ENCODE measurements at regions not wholly inside any gene's neighbourhood (a gene's known extent, or its start where the extent isn't known, plus 50 kb on each side); places are given as distances from the start of the nearest gene placed in this dataset.

DNA sequence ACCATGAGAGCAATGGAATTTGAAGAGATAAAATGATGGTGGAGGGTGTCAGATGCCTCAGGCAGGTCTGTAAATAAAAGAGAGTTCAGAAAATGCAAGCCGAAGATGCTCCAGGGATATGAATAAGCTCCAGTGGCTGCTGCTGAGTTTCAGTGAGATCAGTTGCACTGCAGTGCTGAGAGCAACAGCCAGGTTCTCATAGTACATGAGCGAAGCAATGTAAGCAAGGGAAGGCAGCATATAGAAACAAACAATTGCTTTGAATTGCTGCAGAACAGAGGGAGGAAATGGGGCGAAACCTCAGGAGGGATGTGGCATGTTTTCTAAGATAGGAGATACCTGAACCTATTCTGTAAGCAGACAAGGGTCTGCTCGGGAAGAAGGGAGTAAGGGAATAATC is 369.5 kb downstream of the AASDHPPT start:
- no peak overlapping the region for H3K27ac ChIP-seq
- TF ChIP-seq, protein P1, sequence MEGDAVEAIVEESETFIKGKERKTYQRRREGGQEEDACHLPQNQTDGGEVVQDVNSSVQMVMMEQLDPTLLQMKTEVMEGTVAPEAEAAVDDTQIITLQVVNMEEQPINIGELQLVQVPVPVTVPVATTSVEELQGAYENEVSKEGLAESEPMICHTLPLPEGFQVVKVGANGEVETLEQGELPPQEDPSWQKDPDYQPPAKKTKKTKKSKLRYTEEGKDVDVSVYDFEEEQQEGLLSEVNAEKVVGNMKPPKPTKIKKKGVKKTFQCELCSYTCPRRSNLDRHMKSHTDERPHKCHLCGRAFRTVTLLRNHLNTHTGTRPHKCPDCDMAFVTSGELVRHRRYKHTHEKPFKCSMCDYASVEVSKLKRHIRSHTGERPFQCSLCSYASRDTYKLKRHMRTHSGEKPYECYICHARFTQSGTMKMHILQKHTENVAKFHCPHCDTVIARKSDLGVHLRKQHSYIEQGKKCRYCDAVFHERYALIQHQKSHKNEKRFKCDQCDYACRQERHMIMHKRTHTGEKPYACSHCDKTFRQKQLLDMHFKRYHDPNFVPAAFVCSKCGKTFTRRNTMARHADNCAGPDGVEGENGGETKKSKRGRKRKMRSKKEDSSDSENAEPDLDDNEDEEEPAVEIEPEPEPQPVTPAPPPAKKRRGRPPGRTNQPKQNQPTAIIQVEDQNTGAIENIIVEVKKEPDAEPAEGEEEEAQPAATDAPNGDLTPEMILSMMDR (IDR thresholded peaks at IDR 0.05) = no peak
- no peak for TF ChIP-seq ZFX (IDR thresholded peaks at IDR 0.05; ENCODE audit: borderline replicate concordance)

DNA sequence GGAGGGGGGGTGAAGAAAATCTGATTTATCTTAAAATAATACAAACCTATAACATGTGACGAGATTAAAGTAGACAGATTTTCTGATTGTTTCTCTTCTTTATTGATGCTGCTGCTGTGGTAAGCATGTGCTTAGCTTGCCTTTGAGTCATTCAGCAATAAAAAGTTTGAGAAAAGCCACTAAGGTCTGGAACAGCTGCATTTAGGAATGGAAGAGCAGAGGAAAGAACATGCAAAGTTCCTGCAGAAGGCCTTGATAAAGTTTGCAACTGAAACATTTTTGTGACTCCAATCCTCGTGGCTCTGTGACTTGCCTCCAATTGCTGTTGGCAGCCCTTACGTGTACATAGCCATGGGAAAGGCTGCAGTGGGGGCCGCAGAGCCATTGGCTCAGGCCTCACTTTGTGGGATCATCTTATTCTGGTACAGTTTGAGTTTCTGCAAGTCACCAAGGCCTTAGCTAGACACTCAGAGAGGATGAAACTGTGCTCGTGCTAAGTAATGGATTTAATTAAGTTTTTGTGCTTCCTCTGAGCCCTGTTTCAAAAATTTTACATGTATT is 370.2 kb downstream of the AASDHPPT start:
- H3K27ac ChIP-seq = no peak overlapping the region
- TF ChIP-seq ZFX (IDR thresholded peaks at IDR 0.05; ENCODE audit: borderline replicate concordance) = no peak
- TF ChIP-seq, protein P1 (IDR thresholded peaks at IDR 0.05) = no peak

DNA sequence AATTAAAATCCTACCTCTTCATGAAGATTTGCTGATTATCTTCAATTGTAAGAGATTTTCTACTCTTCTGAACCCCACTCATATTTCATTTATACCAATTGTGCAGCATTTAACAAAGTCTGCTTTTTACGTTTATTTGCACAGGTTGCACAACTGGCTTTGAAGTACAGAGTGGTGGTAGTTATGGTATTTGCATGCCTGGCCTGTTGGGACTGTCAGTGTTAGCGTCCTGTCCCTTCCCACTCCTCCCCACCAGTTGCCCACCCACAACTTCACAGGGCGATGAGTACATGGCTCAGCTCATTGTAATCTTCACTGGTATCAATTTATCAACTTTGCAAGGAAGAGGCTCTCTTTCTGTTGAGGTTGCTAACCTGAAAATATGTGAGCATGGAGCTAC is 372.3 kb downstream of the AASDHPPT start:
- TF ChIP-seq, protein P1 (IDR thresholded peaks at IDR 0.05) = no peak
- no peak for TF ChIP-seq ZFX (IDR thresholded peaks at IDR 0.05; ENCODE audit: borderline replicate concordance)
- no peak overlapping the region for H3K27ac ChIP-seq

GRCh38 chr11:106451228-106451922 is 373.9 kb downstream of the AASDHPPT start:
- H3K27ac ChIP-seq = no peak overlapping the region
- TF ChIP-seq ZFX (IDR thresholded peaks at IDR 0.05; ENCODE audit: borderline replicate concordance) = no peak
- TF ChIP-seq, protein P1 (IDR thresholded peaks at IDR 0.05) = no peak

DNA sequence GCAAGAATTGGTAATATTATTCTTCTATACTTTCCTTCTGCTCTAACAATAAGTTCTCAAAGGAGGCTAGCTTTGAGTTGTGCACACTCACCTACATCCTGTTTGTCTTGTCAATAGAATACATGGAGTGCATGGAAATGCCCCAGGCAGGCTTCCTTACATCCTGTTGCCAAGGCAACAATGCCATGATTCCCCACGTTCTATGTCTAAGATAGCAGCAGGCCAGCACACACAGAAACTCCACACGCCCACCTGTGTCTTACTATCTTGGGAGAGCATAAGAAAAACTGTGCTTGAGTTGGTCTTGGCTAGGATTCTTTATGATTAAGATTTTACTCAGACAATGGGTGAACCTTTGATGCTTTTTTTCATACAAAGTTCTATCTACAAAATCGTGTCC is 379.2 kb downstream of the AASDHPPT start:
- TF ChIP-seq ZFX (IDR thresholded peaks at IDR 0.05; ENCODE audit: borderline replicate concordance) = no peak
- TF ChIP-seq, protein P1 (IDR thresholded peaks at IDR 0.05) = no peak
- H3K27ac ChIP-seq = no peak overlapping the region

GRCh38 chr11:106457727-106458126 is 380.3 kb downstream of the AASDHPPT start:
- TF ChIP-seq, protein P1 (IDR thresholded peaks at IDR 0.05) = no peak
- H3K27ac ChIP-seq = no peak overlapping the region

DNA sequence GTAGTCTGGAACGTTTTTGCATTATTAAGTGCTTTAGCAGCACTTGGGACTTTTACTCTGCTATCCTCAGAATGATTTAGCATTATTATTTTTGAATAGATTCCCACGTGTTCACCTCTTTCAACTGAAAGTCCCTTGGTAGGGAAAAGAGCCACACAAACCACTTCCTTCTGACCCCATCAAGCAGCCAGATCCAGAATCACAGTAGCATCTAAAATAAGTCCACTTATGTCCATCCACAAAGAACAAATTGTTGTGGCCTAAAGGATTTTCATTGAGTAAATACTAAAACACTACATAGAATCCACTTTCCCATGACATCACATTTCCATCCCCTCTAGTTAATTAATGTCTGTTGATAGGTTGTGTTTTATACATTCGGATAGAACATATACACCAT is 381.7 kb downstream of the AASDHPPT start:
- no peak overlapping the region for H3K27ac ChIP-seq
- TF ChIP-seq ZFX (IDR thresholded peaks at IDR 0.05; ENCODE audit: borderline replicate concordance) = no peak
- TF ChIP-seq, protein P1 (IDR thresholded peaks at IDR 0.05) = no peak

Measured in 22Rv1 (cell line).